Stimulated activated CD8-positive, alpha-beta memory T cell treated with anti-CD3 and anti-CD28 coated beads, Interleukin-7, amount 100 ng/mL, for 48 hours (primary cell): ENCODE measurements at regions not wholly inside any gene's neighbourhood (a gene's known extent, or its start where the extent isn't known, plus 50 kb on each side); places are given as distances from the start of the nearest gene placed in this dataset.

Experiments
- DNase-seq, 2 donors: peaks; one replicate each; pipeline ENCODE4 v3.0.0-alpha.2; 2020; ENCODE audit warnings: low read depth in 1 of 2; ENCODE audit errors: extremely low read depth in 1 of 2

GRCh38 chr6:11332463-11332862 is 100.0 kb upstream of the NEDD9 start:
- no peak for DNase-seq

- no peak for DNase-seq
Measured at GRCh38 chr6:11331111-11331510, 98.6 kb upstream of the NEDD9 start.

- DNase-seq = no peak
Measured at GRCh38 chr6:11330413-11330760, 97.9 kb upstream of the NEDD9 start.

- DNase-seq = no peak
Measured at GRCh38 chr6:11329726-11330412, 97.4 kb upstream of the NEDD9 start.

- DNase-seq = no peak
Measured at GRCh38 chr6:11328613-11329247, 96.3 kb upstream of the NEDD9 start.

GRCh38 chr6:11327961-11328360 is 95.5 kb upstream of the NEDD9 start:
- DNase-seq = no peak

- DNase-seq = no peak
Measured at GRCh38 chr6:11326116-11326515, 93.6 kb upstream of the NEDD9 start.

- DNase-seq = peak in 1 of 2 donors; percentile 66
Measured at GRCh38 chr6:11324453-11325015, 92.1 kb upstream of the NEDD9 start.

GRCh38 chr6:11323666-11324452 is 91.4 kb upstream of the NEDD9 start:
- DNase-seq = no peak

GRCh38 chr6:11322252-11322885 is 89.9 kb upstream of the NEDD9 start:
- DNase-seq = no peak

- no peak for DNase-seq
Measured at GRCh38 chr6:11320914-11321597, 88.6 kb upstream of the NEDD9 start.

- no peak for DNase-seq
Measured at GRCh38 chr6:11318835-11319813, 86.7 kb upstream of the NEDD9 start.

GRCh38 chr6:11317885-11318771 is 85.7 kb upstream of the NEDD9 start:
- peak; percentile 31 to 55 for DNase-seq

- DNase-seq = no peak
Measured at GRCh38 chr6:11315743-11316437, 83.4 kb upstream of the NEDD9 start.

GRCh38 chr6:11313207-11313606 is 80.7 kb upstream of the NEDD9 start:
- DNase-seq = no peak

GRCh38 chr6:11311970-11312369 is 79.5 kb upstream of the NEDD9 start:
- DNase-seq = no peak

GRCh38 chr6:11309947-11310665 is 77.6 kb upstream of the NEDD9 start:
- no peak for DNase-seq
